Prostate gland (tissue), 2 donors: ENCODE measurements at regions not wholly inside any gene's neighbourhood (a gene's known extent, or its start where the extent isn't known, plus 50 kb on each side); places are given as distances from the start of the nearest gene placed in this dataset.

Source experiments
- CTCF ChIP-seq, 4 experiments: fragments of 200-600 bp in 2 of 4; fragments of 450-650 bp in 2 of 4; sonication (generic) in 2 of 4; IDR thresholded peaks; 1 replicate in 3 of 4; 2 replicates in 1 of 4; pipeline ENCODE4 v1.5.1; 2016 to 2019; ENCODE audit warnings: antibody characterized with exemption in 4 of 4, mild to moderate bottlenecking in 2 of 4, moderate library complexity in 2 of 4
- POLR2A ChIP-seq: fragments of 450-650 bp; IDR thresholded peaks from one replicate; pipeline ENCODE4 v1.6.1; 2016; ENCODE audit warnings: antibody characterized with exemption, mild to moderate bottlenecking
- POLR2AphosphoS5 ChIP-seq: sonication (generic); formaldehyde crosslinking; IDR thresholded peaks from one replicate; pipeline ENCODE4 v1.6.1; 2017; ENCODE audit warnings: antibody characterized with exemption

GRCh38 chr2:52312486-52312885 is 1280.6 kb upstream of the NRXN1 start:
- TF ChIP-seq CTCF (IDR thresholded peaks at IDR 0.05) (no peak), POLR2A (no peak), POLR2AphosphoS5 (no peak)
